Sigmoid colon (tissue), 6 donors: ENCODE measurements at regions not wholly inside any gene's neighbourhood (a gene's known extent, or its start where the extent isn't known, plus 50 kb on each side); places are given as distances from the start of the nearest gene placed in this dataset.

Experiments
- DNase-seq: peaks from one replicate; pipeline ENCODE4 v3.0.0-alpha.2; 2019
- H3K27ac ChIP-seq, 4 donors: fragments of 200-600 bp; sonication (generic); one replicate each; pipeline ENCODE4 v1.5.1; 2016 to 2019; ENCODE audit warnings: mild to moderate bottlenecking in 1 of 4
- H3K27me3 ChIP-seq, 3 donors: fragments of 200-600 bp; sonication (generic); one replicate each; pipeline ENCODE4 v1.5.1; 2019; ENCODE audit warnings: mild to moderate bottlenecking in 1 of 3
- H3K36me3 ChIP-seq, 4 donors: fragments of 200-600 bp; sonication (generic); one replicate each; pipeline ENCODE4 v1.5.1; 2016 to 2019
- H3K4me1 ChIP-seq, 4 donors: fragments of 200-600 bp; sonication (generic); one replicate each; pipeline ENCODE4 v1.5.1; 2017 to 2019
- H3K4me3 ChIP-seq, 4 donors: fragments of 200-600 bp; sonication (generic); one replicate each; pipeline ENCODE4 v1.5.1; 2017 to 2019; ENCODE audit warnings: mild to moderate bottlenecking in 2 of 4, moderate library complexity in 1 of 4
- H3K9me3 ChIP-seq, 4 donors: fragments of 200-600 bp in 3 of 4; sonication (generic) in 3 of 4; one replicate each; pipeline versions ENCODE4 v1.5.1 to v1.6.1; 2013 to 2019
- CTCF ChIP-seq, 4 experiments: fragments of 450-650 bp in 3 of 4; fragments of 200-600 bp in 1 of 4; IDR thresholded peaks; one replicate each; pipeline ENCODE4 v1.5.1; 2016 to 2019; ENCODE audit warnings: antibody characterized with exemption in 4 of 4, mild to moderate bottlenecking in 3 of 4, moderate library complexity in 2 of 4
- EP300 ChIP-seq, 4 donors: sonication (generic); formaldehyde crosslinking; IDR thresholded peaks; one replicate each; pipeline ENCODE4 v1.6.1; 2017; ENCODE audit warnings: antibody characterized with exemption in 4 of 4
- POLR2A ChIP-seq, 2 donors: fragments of 450-650 bp; IDR thresholded peaks; one replicate each; pipeline ENCODE4 v1.6.1; 2016; ENCODE audit warnings: antibody characterized with exemption in 2 of 2, mild to moderate bottlenecking in 2 of 2, moderate library complexity in 2 of 2
- POLR2AphosphoS5 ChIP-seq, 4 donors: sonication (generic); formaldehyde crosslinking; IDR thresholded peaks; one replicate each; pipeline ENCODE4 v1.6.1; 2017; ENCODE audit warnings: antibody characterized with exemption in 4 of 4
- WGBS, 2 donors: extraction: QIAGEN DNeasy Blood & Tissue Kit; methylation state at CpG; one replicate each; pipeline ENCODE4 v1.1.7; 2013; 5-methylcytosine and 5-hydroxymethylcytosine counted together
- intact Hi-C: fragments of 100-400 bp; cut with DNase I; formaldehyde crosslinking; loops from one replicate; pipeline ENCODE4 v1.15.1; 2023
- donor health status: healthy with polysubstance abuse.
- donor health status: healthy.

GRCh38 chr10:3714967-3715366 lies 70.0 kb downstream of the KLF6 start:
- DNase-seq: no peak
- no peak for TF ChIP-seq POLR2AphosphoS5 (IDR thresholded peaks at IDR 0.05)
- TF ChIP-seq POLR2A (IDR thresholded peaks at IDR 0.05): no peak
- no peak for TF ChIP-seq CTCF (IDR thresholded peaks at IDR 0.05)
- TF ChIP-seq EP300 (IDR thresholded peaks at IDR 0.05): no peak
- H3K27ac ChIP-seq: no peak overlapping the region
- H3K4me1 ChIP-seq: no peaks in the 10 kb centered on the region
- H3K27me3 ChIP-seq: no peaks in the 10 kb centered on the region
- no peak overlapping the region for H3K4me3 ChIP-seq
- H3K36me3 ChIP-seq: no peaks in the 10 kb centered on the region
- WGBS, 2 donors: 92 to 93% methylated on average over 2 of the region's 2 CpGs
- intact Hi-C loops: no loop called here
- peaks cover 0 to 2% (median 1%) of the 10 kb centered on the region in 4 donors for H3K9me3 ChIP-seq

DNA sequence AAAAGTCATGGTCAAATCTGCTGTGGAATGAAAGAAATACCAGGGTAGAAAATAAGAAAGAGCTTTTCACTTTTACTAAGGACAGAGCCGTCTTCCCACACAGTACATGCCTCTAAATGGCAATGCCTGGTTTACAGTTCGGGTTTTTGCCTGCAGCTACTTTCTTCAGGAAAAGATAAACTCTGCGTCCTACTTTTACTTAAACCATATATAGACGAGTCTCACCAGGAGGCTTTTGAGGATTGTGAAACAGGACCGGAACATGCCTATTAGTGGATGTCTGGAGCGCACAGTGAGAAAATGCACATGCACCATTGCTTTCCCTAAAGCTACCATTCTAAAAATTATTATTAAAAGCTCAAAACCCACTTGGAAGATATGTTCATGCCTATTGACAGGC lies 70.5 kb downstream of the KLF6 start:
- DNase-seq: no peak
- intact Hi-C loops: no loop called here
- TF ChIP-seq POLR2AphosphoS5 (IDR thresholded peaks at IDR 0.05) (no peak), CTCF (IDR thresholded peaks at IDR 0.05) (no peak), EP300 (IDR thresholded peaks at IDR 0.05) (no peak), POLR2A (IDR thresholded peaks at IDR 0.05) (no peak)
- Histone ChIP-seq H3K27me3 (no peaks in the 10 kb centered on the region), H3K27ac (no peak overlapping the region), H3K9me3 (peaks cover 0 to 2% (median 1%) of the 10 kb centered on the region in 4 donors), H3K4me3 (no peak overlapping the region), H3K4me1 (no peaks in the 10 kb centered on the region), H3K36me3 (no peaks in the 10 kb centered on the region)
- WGBS, 2 donors: 87 to 93% methylated on average over 6 of the region's 6 CpGs

DNA sequence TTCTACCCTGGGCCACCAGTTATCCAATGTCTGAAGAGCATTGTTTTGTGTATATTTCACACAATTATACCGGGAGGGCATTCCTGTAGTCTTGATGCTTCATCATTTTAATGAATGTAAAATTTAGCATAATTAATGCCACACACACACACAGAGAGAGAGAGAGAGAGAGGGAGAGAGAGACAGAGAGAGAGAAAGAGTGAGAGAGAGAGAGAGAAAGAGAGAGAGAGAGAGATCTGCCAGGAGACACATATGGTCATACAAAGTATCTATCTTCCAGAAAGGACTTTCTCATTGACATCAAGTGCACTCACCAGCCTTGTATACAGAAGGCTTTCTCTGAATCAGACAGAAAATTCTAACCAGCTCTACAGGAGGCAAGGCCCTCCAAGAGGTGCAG lies 72.3 kb downstream of the KLF6 start:
- Histone ChIP-seq H3K27ac (no peak overlapping the region), H3K27me3 (no peaks in the 10 kb centered on the region), H3K9me3 (peaks cover 0 to 2% (median 1%) of the 10 kb centered on the region in 4 donors), H3K36me3 (no peaks in the 10 kb centered on the region), H3K4me3 (no peak overlapping the region), H3K4me1 (no peaks in the 10 kb centered on the region)
- TF ChIP-seq POLR2A (IDR thresholded peaks at IDR 0.05): no peak
- TF ChIP-seq EP300 (IDR thresholded peaks at IDR 0.05): no peak
- TF ChIP-seq CTCF (IDR thresholded peaks at IDR 0.05): no peak
- no peak for TF ChIP-seq POLR2AphosphoS5 (IDR thresholded peaks at IDR 0.05)
- intact Hi-C loops: no loop called here
- WGBS, 2 donors: 99 to 100% methylated on average over 1 of the region's 1 CpG
- DNase-seq: no peak

- intact Hi-C loops: no loop called here
- TF ChIP-seq EP300 (IDR thresholded peaks at IDR 0.05) (no peak), POLR2A (IDR thresholded peaks at IDR 0.05) (no peak), POLR2AphosphoS5 (IDR thresholded peaks at IDR 0.05) (no peak), CTCF (IDR thresholded peaks at IDR 0.05) (no peak)
- peaks cover 0 to 2% (median 1%) of the 10 kb centered on the region in 4 donors for H3K9me3 ChIP-seq
Observed at GRCh38 chr10:3711918-3712317, 73.1 kb downstream of the KLF6 start.

DNA sequence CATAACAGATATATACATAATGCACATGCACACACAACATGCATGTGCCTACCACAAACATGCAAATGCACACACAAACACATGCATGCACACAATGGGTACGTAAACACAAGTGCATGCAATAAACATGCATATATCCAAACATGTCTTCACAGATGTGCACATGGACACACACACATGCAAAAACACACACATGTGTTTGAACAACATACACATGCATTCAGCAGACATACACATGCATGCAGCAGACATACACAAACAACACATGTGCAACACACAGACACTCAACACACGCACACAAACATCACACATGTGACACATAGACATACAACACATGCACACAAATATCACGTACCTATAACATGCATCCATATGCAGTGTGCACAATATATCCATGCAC lies 74.2 kb downstream of the KLF6 start:
- 64 to 94% methylated on average over 3 of the region's 3 CpGs for WGBS, 2 donors
- Histone ChIP-seq H3K4me3 (no peak overlapping the region), H3K4me1 (no peaks in the 10 kb centered on the region), H3K9me3 (peaks cover 0 to 2% (median 1%) of the 10 kb centered on the region in 4 donors), H3K36me3 (no peaks in the 10 kb centered on the region), H3K27me3 (no peaks in the 10 kb centered on the region), H3K27ac (no peak overlapping the region)
- DNase-seq: no peak
- TF ChIP-seq EP300 (IDR thresholded peaks at IDR 0.05) (no peak), POLR2A (IDR thresholded peaks at IDR 0.05) (no peak), POLR2AphosphoS5 (IDR thresholded peaks at IDR 0.05) (no peak), CTCF (IDR thresholded peaks at IDR 0.05) (no peak)
- intact Hi-C loops: no loop called here

More at GRCh38 chr10:3711918-3712317, 73.1 kb downstream of the KLF6 start:
- Histone ChIP-seq H3K27me3 (no peaks in the 10 kb centered on the region), H3K27ac (no peak overlapping the region), H3K36me3 (no peaks in the 10 kb centered on the region), H3K4me3 (no peak overlapping the region), H3K4me1 (no peaks in the 10 kb centered on the region)
- no peak for DNase-seq
